GM18873 (cell line): ENCODE measurements at regions not wholly inside any gene's neighbourhood (a gene's known extent, or its start where the extent isn't known, plus 50 kb on each side); places are given as distances from the start of the nearest gene placed in this dataset.

Experiments used
- ATAC-seq: cut with Tn5 transposase; IDR thresholded peaks from one replicate; pipeline ENCODE4 v1.9.1; 2021; ENCODE audit warnings: mild to moderate bottlenecking, moderate library complexity, moderate number of reproducible peaks; ENCODE audit not compliant: unreplicated experiment, low FRiP score

- ATAC-seq = no peak
Measured at GRCh38 chr3:159926573-159926972, 62.1 kb upstream of the IL12A start.

DNA sequence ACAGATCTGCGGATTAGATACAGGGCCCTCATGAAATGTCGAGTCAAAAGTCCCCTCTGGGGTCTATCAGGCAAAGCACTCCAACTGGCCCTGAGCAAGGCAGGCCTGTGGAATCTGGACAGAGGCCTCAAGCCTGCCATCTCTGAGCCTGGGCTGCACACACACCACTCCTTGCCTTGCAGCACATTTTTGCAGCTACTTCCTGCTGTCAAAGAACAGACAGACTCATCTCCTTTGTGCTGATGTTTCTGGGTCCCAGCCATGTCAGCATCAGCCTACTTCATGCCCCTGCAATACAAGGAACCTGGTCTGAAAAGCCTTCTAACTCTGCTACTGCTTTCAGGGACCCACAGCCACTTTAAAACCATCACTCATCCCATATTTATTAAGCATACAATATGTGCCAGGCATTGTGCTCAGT lies 60.6 kb upstream of the IL12A start:
- no peak for ATAC-seq

DNA sequence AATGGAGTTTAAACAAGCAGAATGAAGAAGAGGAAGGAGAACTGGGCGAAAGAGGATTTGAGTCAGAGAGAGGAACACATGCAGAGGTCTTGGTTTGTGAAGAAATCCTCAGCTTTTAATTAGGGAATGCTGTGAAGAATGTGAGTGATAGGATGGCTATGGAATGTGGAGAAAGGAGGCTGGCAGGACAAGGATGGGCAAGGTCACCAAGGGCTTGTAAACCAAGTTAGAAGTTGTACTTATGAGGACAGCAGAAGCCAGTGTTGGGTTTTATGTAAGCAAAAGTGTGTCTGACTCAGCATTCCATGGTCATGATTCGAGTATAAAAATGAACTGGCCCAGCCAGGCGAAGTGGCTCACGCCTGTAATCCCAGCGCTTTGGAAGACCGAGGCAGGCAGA lies 60.0 kb upstream of the IL12A start:
- no peak for ATAC-seq

DNA sequence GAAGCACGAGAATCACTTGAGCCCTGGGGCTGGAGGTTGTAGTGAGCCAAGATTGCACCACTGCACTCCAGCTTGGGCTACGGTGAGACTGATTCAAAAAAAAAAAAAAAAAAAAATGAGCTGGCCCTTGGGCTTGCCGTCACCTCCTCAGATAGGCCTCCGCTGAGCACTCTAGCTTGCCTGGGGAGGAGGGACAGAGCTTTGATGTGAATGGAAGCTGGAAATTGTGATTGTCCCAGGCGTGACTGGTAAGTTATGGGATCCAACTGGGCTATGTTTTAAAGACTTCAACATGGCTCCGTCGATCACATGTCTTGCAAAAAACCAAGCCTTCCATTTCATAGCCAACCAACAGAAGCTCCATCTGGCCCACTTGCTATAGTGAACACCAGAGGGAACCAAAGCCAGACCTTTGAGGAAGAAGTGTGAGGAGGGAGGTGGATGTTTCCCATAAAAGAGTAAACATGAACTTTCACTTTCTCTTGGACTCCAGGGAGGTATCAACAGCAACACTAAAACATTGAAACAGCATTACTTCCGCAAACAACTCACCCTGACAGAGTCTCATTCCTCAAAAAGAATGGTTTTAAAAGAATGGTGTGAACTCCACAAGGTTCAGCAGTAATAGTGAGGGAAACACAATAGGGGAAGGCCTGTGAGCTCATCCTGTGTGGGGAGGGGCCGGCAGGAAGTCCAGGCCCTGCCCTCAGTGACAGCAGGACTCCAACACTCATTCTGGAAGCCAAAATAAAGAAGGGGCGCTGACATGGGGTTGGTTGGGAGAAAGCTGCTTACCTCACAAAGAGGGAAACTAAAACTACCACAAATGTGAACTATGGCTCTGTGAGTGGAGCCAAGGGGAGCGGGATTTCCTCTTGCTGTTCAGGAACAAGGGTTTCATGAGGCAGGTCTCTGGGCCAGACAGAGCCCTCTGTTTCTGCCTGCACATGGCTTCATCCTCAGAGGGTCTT lies 59.2 kb upstream of the IL12A start:
- ATAC-seq = peak; percentile 71

- ATAC-seq = no peak
Measured at GRCh38 chr3:159934216-159934615, 54.4 kb upstream of the IL12A start.

GRCh38 chr3:159936541-159936940 lies 52.1 kb upstream of the IL12A start:
- ATAC-seq = no peak

DNA sequence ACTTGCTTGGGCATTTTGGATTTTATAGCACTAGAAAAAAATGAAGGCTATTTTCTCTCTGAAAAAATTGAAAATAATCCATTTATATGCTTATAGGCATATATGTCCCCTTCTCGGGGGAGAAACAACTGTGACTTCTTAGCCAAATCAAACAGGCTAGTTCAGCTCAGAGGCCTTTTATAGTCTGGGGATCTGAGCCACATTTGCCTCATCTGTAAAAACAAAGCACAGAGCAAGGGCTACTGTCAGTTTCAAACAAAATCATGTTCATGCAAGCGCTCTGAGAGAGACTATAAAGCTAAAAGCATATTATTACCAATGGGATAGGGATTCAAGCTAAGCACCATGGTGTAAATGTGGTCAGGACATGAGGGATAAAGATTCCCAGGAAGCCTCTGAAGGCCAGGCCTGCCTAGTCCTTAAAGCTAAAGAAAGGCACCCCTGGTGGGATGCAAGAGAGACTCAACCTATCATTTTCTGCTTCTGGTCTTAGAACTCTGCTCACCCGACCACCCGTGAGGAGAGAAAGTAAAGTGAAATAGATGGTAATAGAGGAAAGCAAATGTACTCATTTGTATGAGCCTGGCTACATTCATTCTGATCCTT lies 51.0 kb upstream of the IL12A start:
- ATAC-seq = no peak

GRCh38 chr3:159938714-159939113 lies 49.9 kb upstream of the IL12A start:
- ATAC-seq = no peak
